GM13976 (cell line): ENCODE measurements at regions not wholly inside any gene's neighbourhood (a gene's known extent, or its start where the extent isn't known, plus 50 kb on each side); places are given as distances from the start of the nearest gene placed in this dataset.

ENCODE experiments used
- DNase-seq: peaks from one replicate; pipeline ENCODE4 v3.0.0; 2012; ENCODE audit warnings: low spot score
- CTCF ChIP-seq: IDR thresholded peaks from 2 replicates; pipeline ENCODE4 v1.5.1; 2012; ENCODE audit warnings: borderline replicate concordance, mild to moderate bottlenecking; ENCODE audit not compliant: insufficient read depth; ENCODE audit errors: extremely low read depth, missing control alignments, control extremely low read depth
- in situ Hi-C: fragments of 300-500 bp; cut with MboI; formaldehyde crosslinking; loops from one replicate; pipeline ENCODE4 v1.12.0; 2022; ENCODE audit warnings: low sequenced_read_pairs, mixed read lengths, inconsistent platforms; ENCODE audit not compliant: unreplicated experiment

GRCh38 chr18:76056471-76057110 lies 438.5 kb downstream of the ZNF516 start:
- no peak for TF ChIP-seq CTCF
- in situ Hi-C loops = no loop called here
- no peak for DNase-seq

- in situ Hi-C loops = no loop called here
Observed at GRCh38 chr18:76055578-76055977, 439.5 kb downstream of the ZNF516 start.

GRCh38 chr18:76055025-76055424 lies 440.0 kb downstream of the ZNF516 start:
- in situ Hi-C loops = no loop called here

More at GRCh38 chr18:76055578-76055977, 439.5 kb downstream of the ZNF516 start:
- TF ChIP-seq CTCF = no peak
- no peak for DNase-seq

GRCh38 chr18:76054156-76054555 lies 440.9 kb downstream of the ZNF516 start:
- DNase-seq = no peak
- in situ Hi-C loops = no loop called here
- TF ChIP-seq CTCF = no peak

More at GRCh38 chr18:76055025-76055424, 440.0 kb downstream of the ZNF516 start:
- no peak for TF ChIP-seq CTCF
- DNase-seq = no peak

- DNase-seq = no peak
- in situ Hi-C loops = no loop called here
- no peak for TF ChIP-seq CTCF
Observed at GRCh38 chr18:76053551-76053950, 441.5 kb downstream of the ZNF516 start.

GRCh38 chr18:76052227-76052595 lies 442.8 kb downstream of the ZNF516 start:
- no peak for TF ChIP-seq CTCF
- in situ Hi-C loops = no loop called here
- no peak for DNase-seq
